GM12865 (cell line): ENCODE measurements at regions not wholly inside any gene's neighbourhood (a gene's known extent, or its start where the extent isn't known, plus 50 kb on each side); places are given as distances from the start of the nearest gene placed in this dataset.

ENCODE experiments used
- DNase-seq: peaks from one replicate; pipeline ENCODE4 v3.0.0; 2010; ENCODE audit warnings: low read depth
- H3K4me3 ChIP-seq: 2 replicates; pipeline ENCODE4 v1.5.1; 2011; ENCODE audit warnings: mild to moderate bottlenecking, low read depth, low read length, control low read depth
- CTCF ChIP-seq: IDR thresholded peaks from 2 replicates; pipeline ENCODE4 v1.5.1; 2011; ENCODE audit warnings: low read length, control low read depth, low read depth, inconsistent platforms; ENCODE audit not compliant: insufficient read depth; ENCODE audit errors: missing control alignments

GRCh38 chr10:30784897-30785605 lies 155.5 kb upstream of the LYZL2 start:
- peak overlapping the region; percentile 63 for H3K4me3 ChIP-seq
- DNase-seq = peak; percentile 56
- no peak for TF ChIP-seq CTCF

GRCh38 chr10:30784524-30784896 lies 155.0 kb upstream of the LYZL2 start:
- TF ChIP-seq CTCF = no peak
- DNase-seq = no peak
- peak overlapping the region; percentile 63 for H3K4me3 ChIP-seq

- peak overlapping the region; percentile 63 for H3K4me3 ChIP-seq
- DNase-seq = peak; percentile 84
- peak; percentile 87 for TF ChIP-seq CTCF
Observed at GRCh38 chr10:30783939-30784501, 154.5 kb upstream of the LYZL2 start.

- TF ChIP-seq CTCF = no peak
- H3K4me3 ChIP-seq = no peak overlapping the region
- DNase-seq = peak; percentile 83
Observed at GRCh38 chr10:30782537-30783461, 153.2 kb upstream of the LYZL2 start.

- DNase-seq = no peak
- TF ChIP-seq CTCF = no peak
Observed at GRCh38 chr10:30782157-30782536, 152.6 kb upstream of the LYZL2 start.

GRCh38 chr10:30781670-30782121 lies 152.1 kb upstream of the LYZL2 start:
- no peak for TF ChIP-seq CTCF
- no peak for DNase-seq
- H3K4me3 ChIP-seq = no peak overlapping the region

More at GRCh38 chr10:30782157-30782536, 152.6 kb upstream of the LYZL2 start:
- no peak overlapping the region for H3K4me3 ChIP-seq
